PC-3 (cell line): ENCODE measurements at regions not wholly inside any gene's neighbourhood (a gene's known extent, or its start where the extent isn't known, plus 50 kb on each side); places are given as distances from the start of the nearest gene placed in this dataset.
"Not testable (repeated sequence)": the region's sequence is repeated elsewhere in the genome, so short reads cannot be mapped to it uniquely, and the experiment has no call there.

Source experiments
- ATAC-seq: fragments of 200-7000 bp; cut with Tn5 transposase; 2 replicates; pipeline ENCODE4 v1.9.1; 2020; ENCODE audit warnings: mild to moderate bottlenecking, moderate library complexity
- BruUV-seq: library from RNA; stranded (reverse); fragments of 400-500 nt; replicated peaks from 2 replicates; lab custom pipeline; 2021; lab: Mats Ljungman, UMichigan
- CTCF ChIA-PET: fragments of 300-600 bp; sonication (Branson Sonifier 250); formaldehyde crosslinking; loops from one replicate; lab custom pipeline; 2022; ENCODE audit warnings: antibody characterized with exemption; lab: Charles Lee
- POLR2A ChIA-PET: fragments of 300-600 bp; sonication (Branson Sonifier 250); formaldehyde crosslinking; loops from one replicate; lab custom pipeline; 2022; ENCODE audit warnings: antibody characterized with exemption; ENCODE audit not compliant: unreplicated experiment; lab: Charles Lee
- DNase-seq: peaks from one replicate; pipeline ENCODE4 v3.0.0-alpha.2; 2015
- H2AFZ ChIP-seq: fragments of 300-600 bp; sonication (generic); 2 replicates; pipeline ENCODE4 v1.6.0; 2016; ENCODE audit warnings: antibody characterized with exemption, low read length
- H3F3A ChIP-seq: fragments of 300-600 bp; sonication (generic); one replicate; pipeline ENCODE4 v1.6.0; 2017; ENCODE audit warnings: antibody characterized with exemption, low read length, control low read depth, mild to moderate bottlenecking; ENCODE audit not compliant: unreplicated experiment
- H3K27ac ChIP-seq: fragments of 300-600 bp; sonication (generic); 2 replicates; pipeline ENCODE4 v1.5.1; 2016; ENCODE audit warnings: mild to moderate bottlenecking, low read length
- H3K27me3 ChIP-seq: fragments of 300-600 bp; sonication (generic); 2 replicates; pipeline ENCODE4 v1.6.1; 2016; ENCODE audit warnings: low read length, mixed read lengths
- H3K36me3 ChIP-seq: fragments of 300-600 bp; sonication (generic); 2 replicates; pipeline ENCODE4 v1.6.1; 2016; ENCODE audit warnings: low read depth, mixed run types, low read length, mixed read lengths
- H3K4me1 ChIP-seq: fragments of 300-600 bp; sonication (generic); 2 replicates; pipeline ENCODE4 v1.5.1; 2016; ENCODE audit warnings: low read length; ENCODE audit not compliant: insufficient read depth
- H3K4me2 ChIP-seq: fragments of 300-600 bp; sonication (generic); 2 replicates; pipeline ENCODE4 v1.6.0; 2016; ENCODE audit warnings: low read length
- H3K4me3 ChIP-seq: fragments of 300-600 bp; sonication (generic); 2 replicates; pipeline ENCODE4 v1.5.1; 2016; ENCODE audit warnings: mild to moderate bottlenecking, low read length, mixed read lengths
- H3K79me2 ChIP-seq: fragments of 300-600 bp; sonication (generic); 2 replicates; pipeline ENCODE4 v1.6.1; 2017; ENCODE audit warnings: low read length, mixed read lengths
- H3K9ac ChIP-seq: fragments of 300-600 bp; sonication (generic); 2 replicates; pipeline ENCODE4 v1.6.0; 2016; ENCODE audit warnings: mild to moderate bottlenecking, low read length
- H3K9me2 ChIP-seq: fragments of 300-600 bp; sonication (generic); replicated peaks from 2 replicates; pipeline ENCODE4 v1.6.1; 2016; ENCODE audit warnings: mixed run types, low read length, mixed read lengths
- H3K9me3 ChIP-seq: fragments of 300-600 bp; sonication (generic); 2 replicates; pipeline ENCODE4 v1.6.1; 2016; ENCODE audit warnings: low read length, mixed read lengths
- H4K20me1 ChIP-seq: fragments of 300-600 bp; sonication (generic); 2 replicates; pipeline ENCODE4 v1.6.1; 2016; ENCODE audit warnings: low read length, mixed read lengths
- intact Hi-C: fragments of 100-400 bp; cut with micrococcal nuclease; formaldehyde crosslinking; loops from 2 replicates; pipeline ENCODE4 v1.9.0; 2023

GRCh38 chr1:83440586-83440985 is 558.3 kb downstream of the TTLL7 start:
- BruUV-seq, intact Hi-C loops, ATAC-seq: not testable (repeated sequence)

GRCh38 chr1:83440021-83440420 is 558.9 kb downstream of the TTLL7 start:
- H2AFZ ChIP-seq, BruUV-seq, DNase-seq, H3K4me2 ChIP-seq, H3F3A ChIP-seq, CTCF ChIA-PET, H3K4me3 ChIP-seq, H3K27me3 ChIP-seq, H3K79me2 ChIP-seq, H3K9me3 ChIP-seq, ATAC-seq, POLR2A ChIA-PET, H3K27ac ChIP-seq, H3K36me3 ChIP-seq, H3K4me1 ChIP-seq, intact Hi-C loops, H3K9ac ChIP-seq, H4K20me1 ChIP-seq, H3K9me2 ChIP-seq: not testable (repeated sequence)

More at GRCh38 chr1:83440586-83440985, 558.3 kb downstream of the TTLL7 start:
- H2AFZ ChIP-seq, DNase-seq, POLR2A ChIA-PET, H3K9me3 ChIP-seq, H3K27me3 ChIP-seq, H3K4me3 ChIP-seq, H4K20me1 ChIP-seq, H3K9ac ChIP-seq, H3K79me2 ChIP-seq, H3K36me3 ChIP-seq, H3F3A ChIP-seq, H3K4me1 ChIP-seq, H3K4me2 ChIP-seq, H3K27ac ChIP-seq, H3K9me2 ChIP-seq, CTCF ChIA-PET: not testable (repeated sequence)

GRCh38 chr1:83438316-83438715 is 560.6 kb downstream of the TTLL7 start:
- H3K36me3 ChIP-seq, intact Hi-C loops, H3K9me3 ChIP-seq, H3K9me2 ChIP-seq, ATAC-seq, H3K79me2 ChIP-seq, H3K4me3 ChIP-seq, H3K27ac ChIP-seq, H4K20me1 ChIP-seq, CTCF ChIA-PET, H3K4me1 ChIP-seq, DNase-seq, BruUV-seq, H2AFZ ChIP-seq, H3K27me3 ChIP-seq, H3F3A ChIP-seq, H3K4me2 ChIP-seq, POLR2A ChIA-PET, H3K9ac ChIP-seq: not testable (repeated sequence)

GRCh38 chr1:83435336-83435735 is 563.6 kb downstream of the TTLL7 start:
- CTCF ChIA-PET, H3K9ac ChIP-seq, H3K27me3 ChIP-seq, H3F3A ChIP-seq, H3K79me2 ChIP-seq, H3K4me3 ChIP-seq, H3K9me3 ChIP-seq, intact Hi-C loops, H3K36me3 ChIP-seq, H3K9me2 ChIP-seq, H3K4me2 ChIP-seq, H3K4me1 ChIP-seq, POLR2A ChIA-PET, ATAC-seq, DNase-seq, H2AFZ ChIP-seq, H3K27ac ChIP-seq, H4K20me1 ChIP-seq, BruUV-seq: not testable (repeated sequence)

GRCh38 chr1:83427566-83427965 is 571.4 kb downstream of the TTLL7 start:
- H3K4me1 ChIP-seq, H2AFZ ChIP-seq, H3K27me3 ChIP-seq, H4K20me1 ChIP-seq, H3K4me2 ChIP-seq, H3K4me3 ChIP-seq, H3K9me3 ChIP-seq, BruUV-seq, POLR2A ChIA-PET, DNase-seq, H3K9me2 ChIP-seq, H3K36me3 ChIP-seq, H3F3A ChIP-seq, H3K9ac ChIP-seq, CTCF ChIA-PET, intact Hi-C loops, H3K27ac ChIP-seq, ATAC-seq, H3K79me2 ChIP-seq: not testable (repeated sequence)

- BruUV-seq = not testable (repeated sequence)
Measured at GRCh38 chr1:83423382-83423781, 575.5 kb downstream of the TTLL7 start.

More at GRCh38 chr1:83423382-83423781, 575.5 kb downstream of the TTLL7 start:
- ATAC-seq, H3K9me3 ChIP-seq, POLR2A ChIA-PET, H3K4me3 ChIP-seq, intact Hi-C loops, H4K20me1 ChIP-seq, DNase-seq, H3K27ac ChIP-seq, H3K4me1 ChIP-seq, H2AFZ ChIP-seq, H3K79me2 ChIP-seq, H3F3A ChIP-seq, H3K9me2 ChIP-seq, CTCF ChIA-PET, H3K36me3 ChIP-seq, H3K4me2 ChIP-seq, H3K9ac ChIP-seq, H3K27me3 ChIP-seq: not testable (repeated sequence)
